ENCODE measurements at regions not wholly inside any gene's neighbourhood (a gene's known extent, or its start where the extent isn't known, plus 50 kb on each side); places are given as distances from the start of the nearest gene placed in this dataset.

DNA sequence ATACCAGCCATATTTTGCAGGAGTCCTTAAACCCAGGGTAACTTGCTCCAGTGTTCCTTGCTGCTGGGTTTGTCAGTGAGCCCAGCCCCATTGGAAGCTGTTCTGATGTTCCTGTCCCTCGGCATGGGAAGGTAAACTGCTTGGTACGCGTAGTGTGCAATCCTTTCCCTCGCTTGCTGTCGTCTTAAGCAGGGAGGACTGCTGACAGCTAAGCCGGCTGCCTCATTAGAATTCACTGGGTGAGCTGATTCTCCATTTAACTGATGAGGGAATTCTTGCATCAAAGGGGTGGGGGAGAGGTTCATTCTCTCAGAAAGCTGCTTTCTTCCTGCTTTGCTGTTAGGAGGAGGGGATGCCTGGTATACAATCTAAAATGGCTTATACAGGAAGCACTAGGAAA is 164.6 kb downstream of the MID1IP1 start:
- no peaks in the 10 kb centered on the region for H4K20me1 ChIP-seq (ENCODE audit: insufficient read depth)
- TF ChIP-seq RXRA (IDR thresholded peaks at IDR 0.05; ENCODE audit: borderline replicate concordance, low read depth) (no peak), FOXJ3 (CRISPR knock-in tag; IDR thresholded peaks at IDR 0.05) (no peak), RFX5 (IDR thresholded peaks at IDR 0.05; ENCODE audit: low read length) (no peak)
- TF ChIP-seq, protein P1, sequence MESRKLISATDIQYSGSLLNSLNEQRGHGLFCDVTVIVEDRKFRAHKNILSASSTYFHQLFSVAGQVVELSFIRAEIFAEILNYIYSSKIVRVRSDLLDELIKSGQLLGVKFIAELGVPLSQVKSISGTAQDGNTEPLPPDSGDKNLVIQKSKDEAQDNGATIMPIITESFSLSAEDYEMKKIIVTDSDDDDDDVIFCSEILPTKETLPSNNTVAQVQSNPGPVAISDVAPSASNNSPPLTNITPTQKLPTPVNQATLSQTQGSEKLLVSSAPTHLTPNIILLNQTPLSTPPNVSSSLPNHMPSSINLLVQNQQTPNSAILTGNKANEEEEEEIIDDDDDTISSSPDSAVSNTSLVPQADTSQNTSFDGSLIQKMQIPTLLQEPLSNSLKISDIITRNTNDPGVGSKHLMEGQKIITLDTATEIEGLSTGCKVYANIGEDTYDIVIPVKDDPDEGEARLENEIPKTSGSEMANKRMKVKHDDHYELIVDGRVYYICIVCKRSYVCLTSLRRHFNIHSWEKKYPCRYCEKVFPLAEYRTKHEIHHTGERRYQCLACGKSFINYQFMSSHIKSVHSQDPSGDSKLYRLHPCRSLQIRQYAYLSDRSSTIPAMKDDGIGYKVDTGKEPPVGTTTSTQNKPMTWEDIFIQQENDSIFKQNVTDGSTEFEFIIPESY (IDR thresholded peaks at IDR 0.05; ENCODE audit: borderline replicate concordance, low read depth) = no peak
- POLR2A ChIA-PET = no interaction called here
- H3K9me2 ChIP-seq = no peaks in the 10 kb centered on the region
- CTCF ChIA-PET = no interaction called here
- no peak overlapping the region for H3K27ac ChIP-seq (ENCODE audit: low read depth in 2 of 2, low read length in 1 of 2)
- no peak overlapping the region for H3K9ac ChIP-seq
- WGBS (ENCODE audit: low lambda C conversion rate) = 11% methylated on average over 3 of the region's 6 CpGs
- H3K9me3 ChIP-seq = no peaks in the 10 kb centered on the region
- H3K79me2 ChIP-seq (ENCODE audit: insufficient read depth) = no peaks in the 10 kb centered on the region
- no peaks in the 10 kb centered on the region; a peak in 1 of 4 replicates for H3K4me1 ChIP-seq (ENCODE audit: control insufficient read depth in 1 of 2, insufficient read depth in 2 of 2, low read depth in 1 of 2, low read length in 1 of 2)
- H3K27me3 ChIP-seq (ENCODE audit: insufficient read depth) = no peaks in the 10 kb centered on the region
- no peaks in the 10 kb centered on the region for H3K36me3 ChIP-seq (replicated peaks in 1 of 2; ENCODE audit: control insufficient read depth in 1 of 2, insufficient read depth in 2 of 2, low read length in 1 of 2)
- DNase-seq = no peak
- no peaks in the 10 kb centered on the region for H3F3A ChIP-seq (replicated peaks; ENCODE audit: insufficient read depth)
- no peak overlapping the region for H2AFZ ChIP-seq (ENCODE audit: low read depth)
- H3K4me3 ChIP-seq (ENCODE audit: low read depth in 2 of 2, low read length in 1 of 2) = no peak overlapping the region
- H3K4me2 ChIP-seq = no peak overlapping the region

GRCh38 chrX:38968344-38969216 is 167.3 kb downstream of the MID1IP1 start:
- CTCF ChIA-PET = interaction anchor here (1.6 kb wide), 1 partner anchor 201 kb away, joined by 5 read pairs; no protein-coding TSS in a partner anchor
- DNase-seq = no peak
- Histone ChIP-seq H3K4me3 (ENCODE audit: low read depth in 2 of 2, low read length in 1 of 2) (no peak overlapping the region), H4K20me1 (ENCODE audit: insufficient read depth) (no peaks in the 10 kb centered on the region), H3K9me2 (no peaks in the 10 kb centered on the region), H3K4me2 (no peak overlapping the region), H3K9ac (no peak overlapping the region), H3K27me3 (ENCODE audit: insufficient read depth) (no peaks in the 10 kb centered on the region), H2AFZ (ENCODE audit: low read depth) (no peak overlapping the region), H3K36me3 (replicated peaks in 1 of 2; ENCODE audit: control insufficient read depth in 1 of 2, insufficient read depth in 2 of 2, low read length in 1 of 2) (no peaks in the 10 kb centered on the region), H3K27ac (ENCODE audit: low read depth in 2 of 2, low read length in 1 of 2) (no peak overlapping the region), H3K79me2 (ENCODE audit: insufficient read depth) (no peaks in the 10 kb centered on the region), H3K4me1 (ENCODE audit: control insufficient read depth in 1 of 2, insufficient read depth in 2 of 2, low read depth in 1 of 2, low read length in 1 of 2) (no peaks in the 10 kb centered on the region; a peak in 1 of 4 replicates), H3K9me3 (no peaks in the 10 kb centered on the region), H3F3A (replicated peaks; ENCODE audit: insufficient read depth) (no peaks in the 10 kb centered on the region)
- WGBS (ENCODE audit: low lambda C conversion rate) = 7% methylated on average over 3 of the region's 3 CpGs
- POLR2A ChIA-PET = no interaction called here
- TF ChIP-seq MAX (IDR thresholded peaks at IDR 0.05; ENCODE audit: low read depth) (no peak), FOXJ3 (CRISPR knock-in tag; IDR thresholded peaks at IDR 0.05) (no peak), CTCF (IDR thresholded peaks at IDR 0.05) (no peak), MXI1 (IDR thresholded peaks at IDR 0.05; ENCODE audit: low read depth, low read length) (no peak), POLR2AphosphoS5 (IDR thresholded peaks at IDR 0.05; ENCODE audit: low read depth, low read length) (no peak), FOSL2 (IDR thresholded peaks at IDR 0.05; ENCODE audit: borderline replicate concordance, low read depth) (no peak), TEAD4 (IDR thresholded peaks at IDR 0.05; ENCODE audit: borderline replicate concordance, insufficient read depth) (no peak), IRF3 (IDR thresholded peaks at IDR 0.05; ENCODE audit: low read depth, low read length) (no peak), RCOR1 (IDR thresholded peaks at IDR 0.05; ENCODE audit: low read length) (no peak), NRF1 (IDR thresholded peaks at IDR 0.05; ENCODE audit: low read depth, low read length) (no peak), JUND (IDR thresholded peaks at IDR 0.05) (no peak), USF1 (IDR thresholded peaks at IDR 0.05; ENCODE audit: borderline replicate concordance, low read depth) (no peak), EP300 (IDR thresholded peaks at IDR 0.05; ENCODE audit: borderline replicate concordance in 1 of 2, low read depth in 1 of 2, low read length in 1 of 2) (no peak), RXRA (IDR thresholded peaks at IDR 0.05; ENCODE audit: borderline replicate concordance, low read depth) (no peak), ELF1 (IDR thresholded peaks at IDR 0.05) (no peak), SMC3 (IDR thresholded peaks at IDR 0.05; ENCODE audit: low read depth, low read length) (no peak)
- TF ChIP-seq, protein P1 (IDR thresholded peaks at IDR 0.05; ENCODE audit: borderline replicate concordance, low read depth) = no peak
